ENCODE measurements at regions not wholly inside any gene's neighbourhood (a gene's known extent, or its start where the extent isn't known, plus 50 kb on each side); places are given as distances from the start of the nearest gene placed in this dataset.

GRCh38 chr1:13890766-13891165 lies 190.8 kb downstream of the PRDM2 start:
- no peaks in the 10 kb centered on the region for H3K79me2 ChIP-seq
- no peak for TF ChIP-seq CTCF (IDR thresholded peaks at IDR 0.05)
- H3K4me2 ChIP-seq (ENCODE audit: low read length) = no peak overlapping the region
- no peaks in the 10 kb centered on the region for H3K36me3 ChIP-seq (ENCODE audit: control insufficient read depth, insufficient read depth, low read length)
- H3K9ac ChIP-seq = no peak overlapping the region
- H3K27ac ChIP-seq = no peak overlapping the region
- no peak overlapping the region for H2AFZ ChIP-seq
- H3K4me3 ChIP-seq (ENCODE audit: low read depth, low read length) = no peak overlapping the region
- no peaks in the 10 kb centered on the region for H3K4me1 ChIP-seq
- H3K9me3 ChIP-seq (ENCODE audit: control insufficient read depth, low read length) = no peaks in the 10 kb centered on the region
- H3K27me3 ChIP-seq (ENCODE audit: control insufficient read depth, insufficient read depth, low read length) = peaks cover 4% of the 10 kb centered on the region

GRCh38 chr1:13892198-13892597 lies 192.2 kb downstream of the PRDM2 start:
- H3K27ac ChIP-seq = no peak overlapping the region
- no peaks in the 10 kb centered on the region for H3K36me3 ChIP-seq (ENCODE audit: control insufficient read depth, insufficient read depth, low read length)
- H3K4me3 ChIP-seq (ENCODE audit: low read depth, low read length) = no peak overlapping the region
- TF ChIP-seq CTCF (IDR thresholded peaks at IDR 0.05) = no peak
- H3K27me3 ChIP-seq (ENCODE audit: control insufficient read depth, insufficient read depth, low read length) = peaks cover 4% of the 10 kb centered on the region
- H3K4me1 ChIP-seq = no peaks in the 10 kb centered on the region
- no peak overlapping the region for H2AFZ ChIP-seq
- no peaks in the 10 kb centered on the region for H3K79me2 ChIP-seq
- no peaks in the 10 kb centered on the region for H3K9me3 ChIP-seq (ENCODE audit: control insufficient read depth, low read length)
- no peak overlapping the region for H3K9ac ChIP-seq
- H3K4me2 ChIP-seq (ENCODE audit: low read length) = peak overlapping the region; percentile 72

GRCh38 chr1:13892671-13893325 lies 192.8 kb downstream of the PRDM2 start:
- Histone ChIP-seq H3K27ac (no peak overlapping the region), H2AFZ (no peak overlapping the region), H3K4me2 (ENCODE audit: low read length) (peak overlapping the region; percentile 72), H3K9ac (no peak overlapping the region), H3K36me3 (ENCODE audit: control insufficient read depth, insufficient read depth, low read length) (no peaks in the 10 kb centered on the region), H3K27me3 (ENCODE audit: control insufficient read depth, insufficient read depth, low read length) (peaks cover 4% of the 10 kb centered on the region), H3K4me1 (no peaks in the 10 kb centered on the region), H3K4me3 (ENCODE audit: low read depth, low read length) (no peak overlapping the region), H3K9me3 (ENCODE audit: control insufficient read depth, low read length) (no peaks in the 10 kb centered on the region), H3K79me2 (no peaks in the 10 kb centered on the region)
- no peak for TF ChIP-seq CTCF (IDR thresholded peaks at IDR 0.05)

- TF ChIP-seq CTCF (IDR thresholded peaks at IDR 0.05) = no peak
- no peak overlapping the region for H3K4me3 ChIP-seq (ENCODE audit: low read depth, low read length)
- peaks cover 4% of the 10 kb centered on the region for H3K27me3 ChIP-seq (ENCODE audit: control insufficient read depth, insufficient read depth, low read length)
Observed at GRCh38 chr1:13893409-13893821, 193.4 kb downstream of the PRDM2 start.

GRCh38 chr1:13896932-13897331 lies 196.9 kb downstream of the PRDM2 start:
- no peak for TF ChIP-seq CTCF (IDR thresholded peaks at IDR 0.05)
- no peaks in the 10 kb centered on the region for H3K36me3 ChIP-seq (ENCODE audit: control insufficient read depth, insufficient read depth, low read length)
- H3K4me3 ChIP-seq (ENCODE audit: low read depth, low read length) = no peak overlapping the region
- no peaks in the 10 kb centered on the region for H3K27me3 ChIP-seq (ENCODE audit: control insufficient read depth, insufficient read depth, low read length)
- H3K9me3 ChIP-seq (ENCODE audit: control insufficient read depth, low read length) = no peaks in the 10 kb centered on the region
- H3K4me1 ChIP-seq = no peaks in the 10 kb centered on the region
- no peak overlapping the region for H2AFZ ChIP-seq
- no peak overlapping the region for H3K9ac ChIP-seq
- no peak overlapping the region for H3K27ac ChIP-seq
- no peak overlapping the region for H3K4me2 ChIP-seq (ENCODE audit: low read length)
- H3K79me2 ChIP-seq = no peaks in the 10 kb centered on the region

More at GRCh38 chr1:13893409-13893821, 193.4 kb downstream of the PRDM2 start:
- no peaks in the 10 kb centered on the region for H3K79me2 ChIP-seq
- no peaks in the 10 kb centered on the region for H3K36me3 ChIP-seq (ENCODE audit: control insufficient read depth, insufficient read depth, low read length)
- H3K27ac ChIP-seq = no peak overlapping the region
- no peak overlapping the region for H2AFZ ChIP-seq
- H3K4me2 ChIP-seq (ENCODE audit: low read length) = peak overlapping the region; percentile 72
- no peak overlapping the region for H3K9ac ChIP-seq
- no peaks in the 10 kb centered on the region for H3K9me3 ChIP-seq (ENCODE audit: control insufficient read depth, low read length)
- no peaks in the 10 kb centered on the region for H3K4me1 ChIP-seq

Data from parathyroid adenoma (tissue), 2 donors.